CD4-positive, alpha-beta T cell treated with Interleukin-15 for 4 hours (primary cell): ENCODE measurements at regions not wholly inside any gene's neighbourhood (a gene's known extent, or its start where the extent isn't known, plus 50 kb on each side); places are given as distances from the start of the nearest gene placed in this dataset.
"Not testable (repeated sequence)": the region's sequence is repeated elsewhere in the genome, so short reads cannot be mapped to it uniquely, and the experiment has no call there.

Experiments
- DNase-seq: peaks from one replicate; pipeline ENCODE4 v3.0.0-alpha.2; 2020; ENCODE audit warnings: low spot score

DNA sequence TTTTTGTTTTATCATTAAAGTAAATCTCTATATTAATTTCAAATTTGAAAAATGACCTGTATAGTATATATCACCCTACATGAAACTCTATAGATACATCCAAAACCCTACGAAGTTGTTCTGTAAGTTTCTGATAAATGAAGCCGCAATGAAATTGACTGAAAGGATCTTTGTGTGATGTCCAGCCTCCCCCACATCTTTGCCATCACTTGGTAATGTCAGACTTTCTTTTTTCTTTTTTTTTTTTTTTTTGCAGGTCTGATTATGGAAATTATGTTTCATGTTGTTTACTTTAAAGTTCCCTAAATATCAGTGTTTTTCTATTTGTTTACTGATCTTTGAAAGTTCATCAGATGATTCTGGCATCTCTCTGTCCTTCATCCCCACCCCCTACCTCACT is 155.6 kb upstream of the CDH4 start:
- no peak for DNase-seq

DNA sequence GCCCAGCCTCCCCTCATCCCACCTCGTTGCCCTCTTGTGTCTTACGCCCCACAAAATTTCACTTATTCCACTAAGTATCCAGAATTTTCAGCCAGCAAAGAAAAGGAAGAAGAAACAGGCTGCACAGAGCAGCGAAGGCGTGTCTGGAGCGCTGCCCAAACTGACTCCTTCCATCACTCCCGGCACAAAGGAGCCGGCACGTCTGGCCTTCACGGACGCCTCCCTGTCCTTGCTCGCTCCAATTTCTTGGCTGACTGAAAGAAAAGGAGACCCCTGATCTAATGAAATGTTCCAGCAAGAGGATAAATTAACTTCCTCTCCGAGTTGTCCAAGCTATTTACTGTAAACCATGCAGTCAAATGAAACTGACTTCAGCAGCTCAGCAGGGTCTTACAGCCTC is 152.3 kb upstream of the CDH4 start:
- DNase-seq: no peak

DNA sequence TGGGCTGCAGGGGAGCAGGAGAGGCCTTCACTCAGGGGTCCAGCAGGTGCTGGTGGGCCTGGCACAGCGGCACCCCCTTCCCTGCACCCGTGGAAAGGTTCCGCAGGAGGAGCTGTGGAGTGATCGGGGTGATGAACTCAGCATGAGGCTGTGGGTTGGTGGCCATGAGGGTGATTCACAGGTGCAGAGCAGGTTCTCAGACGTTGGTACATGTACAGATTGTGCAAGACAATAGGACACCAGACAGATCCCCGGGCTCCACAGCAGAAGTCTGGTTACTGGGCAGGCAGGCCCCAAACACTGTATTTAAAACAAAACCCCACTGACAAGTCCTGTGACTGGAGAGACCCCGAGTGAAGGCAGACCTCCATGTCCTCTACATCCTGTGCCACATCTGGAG is 151.6 kb upstream of the CDH4 start:
- no peak for DNase-seq

DNA sequence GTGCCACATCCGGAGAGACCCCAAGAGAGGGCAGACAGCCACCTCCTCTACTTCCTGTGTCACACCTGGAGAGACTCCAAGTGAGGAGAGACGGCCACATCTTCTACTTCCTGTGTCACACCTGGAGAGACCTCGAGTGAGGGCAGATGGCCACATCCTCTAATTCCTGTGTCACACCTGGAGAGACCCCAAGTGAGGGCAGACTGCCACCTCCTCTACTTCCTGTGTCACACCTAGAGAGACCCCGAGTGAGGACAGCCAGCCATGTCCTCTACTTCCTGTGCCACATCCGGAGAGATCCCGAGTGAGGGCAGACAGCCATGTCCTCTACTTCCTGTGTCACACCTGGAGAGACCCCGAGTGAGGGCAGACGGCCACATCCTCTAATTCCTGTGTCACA is 150.7 kb upstream of the CDH4 start:
- DNase-seq: not testable (repeated sequence)

DNA sequence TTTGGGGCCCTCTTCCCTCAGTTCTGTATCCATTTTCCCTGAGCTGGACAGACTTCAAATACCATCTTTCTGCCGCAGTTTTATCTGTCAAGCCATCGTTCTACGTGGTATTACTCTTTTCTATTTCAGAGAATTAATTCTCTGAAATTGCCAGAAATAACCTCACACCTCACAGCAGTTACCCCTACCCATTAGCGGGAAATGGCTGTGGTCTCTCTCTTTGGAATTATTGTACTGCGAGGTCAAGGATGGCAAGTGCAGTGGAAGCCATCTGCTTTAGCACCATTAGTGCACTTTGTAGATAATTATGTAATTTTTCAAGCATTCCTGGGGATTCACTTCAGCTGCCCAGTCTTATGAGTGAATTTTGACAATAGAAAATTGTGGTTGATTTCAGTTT is 147.8 kb upstream of the CDH4 start:
- no peak for DNase-seq

DNA sequence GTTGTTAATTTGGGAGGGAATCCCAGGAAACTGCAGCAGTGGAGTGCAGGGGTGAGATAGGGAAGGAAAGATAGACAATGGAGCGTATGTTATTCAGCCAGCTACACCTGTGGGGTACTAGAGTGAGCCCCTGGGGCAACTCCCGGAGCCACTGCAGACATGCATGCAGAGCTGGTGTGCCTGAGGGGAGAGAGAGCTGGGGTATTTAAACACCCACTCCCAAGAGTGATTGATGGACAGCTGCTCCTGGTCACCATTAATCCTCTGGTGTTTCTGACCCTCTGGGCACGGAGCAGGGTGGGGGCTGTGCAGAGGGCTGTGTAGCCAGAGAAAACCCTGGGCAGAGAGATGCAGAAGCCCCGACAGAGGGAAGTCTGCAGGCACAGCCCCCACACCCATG is 146.7 kb upstream of the CDH4 start:
- no peak for DNase-seq

DNA sequence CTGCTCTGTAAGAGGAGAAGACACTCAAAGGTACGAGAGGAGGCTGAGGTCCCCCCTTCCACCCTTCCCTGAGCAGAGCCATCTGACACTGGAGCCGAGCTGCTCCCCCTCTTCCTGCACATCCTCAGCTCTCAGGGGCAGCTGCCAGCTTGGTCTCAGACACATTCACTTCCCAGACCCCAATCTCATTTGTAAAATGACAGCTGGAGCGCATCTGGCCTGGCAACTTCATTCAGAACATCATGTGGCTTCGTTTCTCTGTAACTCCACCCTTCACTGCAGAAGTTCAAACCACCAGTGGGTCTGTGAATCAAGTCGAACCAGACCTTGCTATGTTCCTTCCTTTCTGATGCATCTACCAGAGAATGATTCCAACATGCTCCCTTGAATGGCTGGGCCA is 145.6 kb upstream of the CDH4 start:
- no peak for DNase-seq

DNA sequence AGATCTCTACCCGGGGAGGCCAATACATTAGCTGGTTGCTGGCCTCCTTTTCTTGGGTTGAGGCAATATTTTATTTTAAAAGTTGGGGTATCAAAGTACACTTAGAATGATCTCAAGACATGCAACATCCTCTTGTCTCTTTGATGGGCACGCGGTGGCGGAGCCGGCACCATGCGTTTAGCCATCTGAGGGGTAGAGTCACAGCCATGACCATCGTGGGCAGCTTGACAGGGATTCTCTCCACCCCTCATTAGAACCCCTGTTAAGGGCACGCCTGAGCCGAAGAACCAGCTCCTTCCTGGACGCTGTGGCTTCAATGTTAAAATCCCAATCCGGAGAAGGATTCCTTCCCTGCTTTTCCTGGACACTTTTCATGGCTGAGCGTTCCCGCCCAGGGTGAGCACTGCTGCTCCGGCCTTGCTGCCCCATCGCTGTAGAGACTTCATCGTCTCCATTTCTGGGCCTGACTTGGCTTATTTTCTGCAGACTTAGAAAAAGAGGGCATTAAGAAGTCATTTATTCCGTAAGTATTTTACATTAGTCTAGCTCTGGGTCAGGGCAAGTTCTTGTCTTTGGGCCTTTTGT is 142.7 kb upstream of the CDH4 start:
- DNase-seq: no peak

DNA sequence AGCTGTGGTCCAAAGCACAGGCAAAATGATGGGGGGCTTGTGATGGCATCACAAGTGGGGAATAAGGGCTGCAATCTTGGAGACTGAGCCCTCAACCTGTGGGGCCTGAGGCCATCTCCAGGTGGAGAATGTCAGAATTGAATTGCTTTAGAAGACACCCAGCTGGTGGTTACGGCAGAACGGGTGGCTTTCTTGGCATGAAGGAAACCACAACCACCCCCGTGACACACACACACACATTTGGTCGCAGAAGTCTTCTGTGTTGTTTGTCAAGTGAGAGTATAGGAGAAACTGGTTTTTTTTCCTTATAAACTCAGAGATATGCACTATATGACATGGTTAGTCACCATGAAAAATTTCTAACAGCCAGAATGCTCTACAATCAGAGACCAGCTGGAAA is 139.5 kb upstream of the CDH4 start:
- no peak for DNase-seq

DNA sequence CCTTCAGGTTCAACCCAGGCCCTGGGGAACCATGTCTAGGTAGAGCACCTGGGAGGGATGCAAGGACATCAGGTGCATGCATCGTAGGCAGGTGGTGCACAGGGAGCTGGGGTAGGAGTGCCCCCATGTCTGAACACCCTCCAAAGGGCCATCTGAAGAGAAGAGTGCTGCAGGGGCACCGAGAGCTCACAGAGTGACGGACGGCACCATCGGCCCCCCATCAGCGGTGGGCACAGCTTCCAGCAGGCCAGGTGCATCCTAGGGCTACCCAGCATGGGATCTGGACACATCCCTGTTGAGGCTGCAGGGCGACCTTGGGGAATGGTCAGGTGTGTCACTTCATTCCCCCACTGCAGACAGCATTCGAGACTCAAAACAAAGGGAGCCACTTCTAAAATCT is 138.3 kb upstream of the CDH4 start:
- DNase-seq: no peak

DNA sequence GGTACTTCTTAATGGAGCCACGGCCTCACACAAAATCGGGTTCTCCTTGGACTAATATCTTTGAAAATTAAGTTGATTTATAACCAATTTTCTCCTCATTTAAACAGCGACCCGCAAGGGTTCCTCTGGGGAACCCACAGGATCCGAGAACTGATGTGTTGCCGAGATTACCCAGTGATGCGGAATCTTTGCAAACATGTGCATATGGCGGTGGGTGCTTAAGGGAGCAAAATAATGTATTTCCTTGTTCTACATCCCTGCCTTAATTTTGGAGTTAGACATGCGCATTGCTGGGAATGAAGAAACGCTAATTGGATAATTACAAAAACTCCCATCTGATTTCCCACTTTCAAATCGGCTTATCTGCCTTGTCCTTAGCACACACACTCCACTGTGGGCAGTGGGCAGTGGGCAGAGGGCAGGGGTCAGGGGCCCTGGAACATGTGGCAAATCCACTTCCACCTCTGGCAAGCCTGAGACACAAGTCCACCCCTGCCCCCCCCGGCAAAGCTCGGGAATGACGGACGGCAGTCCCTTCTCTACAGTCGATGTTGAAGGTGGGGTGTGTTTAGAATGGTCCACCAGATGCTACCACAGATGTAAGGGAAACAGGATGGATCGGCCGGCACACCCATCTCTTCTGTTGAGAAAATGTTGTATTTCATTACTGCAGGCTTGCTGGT is 137.4 kb upstream of the CDH4 start:
- no peak for DNase-seq

DNA sequence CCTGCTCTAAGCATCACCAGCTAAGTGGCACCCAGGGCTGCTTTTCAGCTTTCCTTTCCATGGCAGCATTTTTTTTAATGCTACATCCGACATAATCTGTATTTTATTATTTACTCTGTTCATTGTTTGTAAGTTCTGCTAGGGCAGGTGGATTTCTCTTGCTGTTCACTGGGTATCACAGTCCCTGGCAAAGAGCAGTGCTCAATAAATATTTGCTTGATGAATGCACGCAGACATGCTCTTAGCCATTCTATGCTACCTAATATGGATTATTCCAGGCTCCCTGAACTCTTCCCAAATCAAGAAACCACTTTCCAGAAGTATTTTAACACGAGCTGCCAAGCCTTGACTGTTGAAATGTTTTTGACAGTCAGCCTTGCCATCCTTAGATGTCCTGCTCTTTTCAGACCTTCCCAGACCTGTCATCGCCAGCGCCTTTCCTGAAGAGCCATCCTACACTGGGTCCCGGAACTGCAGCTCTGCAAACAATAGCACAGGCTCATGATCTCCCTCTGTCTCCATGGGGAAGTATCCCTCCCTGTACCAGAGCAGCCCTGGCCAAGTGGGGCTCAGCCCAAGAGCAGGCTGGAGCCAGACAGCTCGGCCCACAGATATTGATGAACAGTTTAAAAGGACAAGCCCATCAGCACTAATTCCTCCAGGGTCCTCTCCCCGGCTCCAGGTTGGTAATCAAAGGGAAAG is 136.5 kb upstream of the CDH4 start:
- no peak for DNase-seq

DNA sequence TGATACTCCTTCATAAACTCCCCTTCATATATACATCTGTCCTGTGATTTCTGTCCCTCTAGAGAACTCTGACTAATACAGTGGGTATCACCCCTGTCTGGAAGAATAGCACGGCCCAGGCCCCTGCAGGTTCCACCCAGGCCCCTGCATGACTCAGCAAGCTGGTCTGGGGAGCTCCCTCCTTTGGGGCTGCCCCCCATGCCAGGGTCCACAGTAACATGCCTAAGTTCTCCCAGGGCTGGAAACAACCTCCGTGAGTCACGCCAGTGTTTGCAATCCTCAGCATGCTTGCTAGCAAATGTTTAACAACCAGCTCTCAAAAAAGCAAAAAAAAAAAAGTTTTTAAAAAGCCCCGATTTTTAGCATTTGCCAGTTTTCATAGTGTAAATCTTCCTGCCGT is 134.3 kb upstream of the CDH4 start:
- no peak for DNase-seq

DNA sequence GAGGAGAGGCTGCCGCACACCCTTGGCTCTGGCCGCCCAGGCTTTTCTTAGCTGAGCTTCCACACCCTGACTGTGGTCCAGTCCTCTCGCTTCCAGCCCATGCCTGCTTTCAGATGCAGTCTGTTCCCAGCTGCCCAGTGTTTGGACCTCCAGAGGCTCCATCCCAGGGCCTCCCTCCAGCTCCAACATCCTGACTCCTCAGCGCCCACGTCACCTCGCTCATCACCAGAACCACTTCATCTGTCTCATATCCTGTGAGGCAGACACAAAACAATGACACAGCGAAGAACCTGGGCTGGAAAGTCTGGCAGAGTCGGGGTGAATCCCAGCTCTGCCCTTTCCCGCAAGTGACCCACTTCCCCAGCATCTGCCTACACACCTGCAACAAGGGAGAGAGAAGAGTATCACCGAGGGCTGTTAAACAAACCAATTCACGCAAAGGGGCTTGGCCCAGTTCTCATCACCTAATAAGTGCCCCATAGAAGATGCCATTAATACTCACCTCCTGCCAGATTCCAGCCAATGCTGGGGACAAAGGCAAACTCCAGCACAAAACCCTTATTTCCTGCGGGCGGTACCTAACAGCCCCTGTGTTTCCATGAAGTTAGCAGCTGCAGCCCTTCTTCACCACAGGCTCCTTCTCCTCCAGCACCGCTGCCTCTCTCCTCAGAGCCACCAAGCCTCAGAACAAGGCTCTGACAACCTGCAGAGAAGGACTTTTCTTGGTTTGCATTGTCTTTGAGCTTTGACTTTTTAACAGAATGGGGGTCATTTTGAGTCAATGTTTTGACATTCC is 133.4 kb upstream of the CDH4 start:
- no peak for DNase-seq

DNA sequence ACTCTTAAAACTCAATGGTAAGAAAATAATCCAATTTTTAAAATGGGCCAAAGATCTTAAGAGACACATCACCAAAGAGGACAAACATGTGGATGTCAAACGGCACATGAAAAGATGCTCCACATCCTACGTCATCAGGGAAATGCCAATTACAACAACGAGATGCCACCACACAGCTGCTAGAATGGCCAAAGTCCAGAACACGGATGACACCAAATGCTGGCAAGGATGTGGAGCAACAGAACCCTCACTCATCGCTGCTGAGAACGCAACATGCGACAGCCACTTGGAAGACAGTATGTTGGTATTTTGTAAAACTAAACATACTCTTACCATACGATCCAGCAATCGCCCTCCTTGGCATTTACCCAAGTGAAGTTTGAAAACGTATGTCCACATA is 132.8 kb upstream of the CDH4 start:
- DNase-seq: no peak

DNA sequence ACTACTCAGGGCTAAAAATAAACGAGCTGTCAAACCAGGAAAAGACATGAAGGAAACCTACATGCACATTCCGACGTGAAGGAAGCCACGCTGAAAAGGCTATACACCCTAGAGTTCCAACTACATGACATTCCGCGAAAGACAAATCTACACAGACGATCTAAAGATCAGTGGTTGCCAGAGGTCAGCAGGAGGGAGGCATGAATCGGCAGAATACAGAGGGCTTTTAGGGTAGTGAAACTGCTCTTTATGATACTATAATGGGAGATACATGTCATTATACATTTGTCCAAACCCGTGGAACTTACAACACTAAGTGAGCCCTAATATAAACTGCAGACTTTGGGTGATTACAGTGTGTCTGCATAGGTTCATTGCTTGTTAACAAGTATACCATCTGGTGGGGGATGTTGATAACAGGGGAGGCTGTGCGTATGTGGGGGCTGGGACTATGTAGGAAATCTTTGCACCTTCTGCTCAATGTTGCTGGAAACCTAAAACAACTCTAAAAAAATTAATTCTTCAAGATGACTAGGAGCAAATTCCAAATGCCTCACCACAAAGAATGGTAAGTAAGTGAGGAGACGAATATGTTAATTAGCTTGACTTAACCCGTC is 132.2 kb upstream of the CDH4 start:
- no peak for DNase-seq

DNA sequence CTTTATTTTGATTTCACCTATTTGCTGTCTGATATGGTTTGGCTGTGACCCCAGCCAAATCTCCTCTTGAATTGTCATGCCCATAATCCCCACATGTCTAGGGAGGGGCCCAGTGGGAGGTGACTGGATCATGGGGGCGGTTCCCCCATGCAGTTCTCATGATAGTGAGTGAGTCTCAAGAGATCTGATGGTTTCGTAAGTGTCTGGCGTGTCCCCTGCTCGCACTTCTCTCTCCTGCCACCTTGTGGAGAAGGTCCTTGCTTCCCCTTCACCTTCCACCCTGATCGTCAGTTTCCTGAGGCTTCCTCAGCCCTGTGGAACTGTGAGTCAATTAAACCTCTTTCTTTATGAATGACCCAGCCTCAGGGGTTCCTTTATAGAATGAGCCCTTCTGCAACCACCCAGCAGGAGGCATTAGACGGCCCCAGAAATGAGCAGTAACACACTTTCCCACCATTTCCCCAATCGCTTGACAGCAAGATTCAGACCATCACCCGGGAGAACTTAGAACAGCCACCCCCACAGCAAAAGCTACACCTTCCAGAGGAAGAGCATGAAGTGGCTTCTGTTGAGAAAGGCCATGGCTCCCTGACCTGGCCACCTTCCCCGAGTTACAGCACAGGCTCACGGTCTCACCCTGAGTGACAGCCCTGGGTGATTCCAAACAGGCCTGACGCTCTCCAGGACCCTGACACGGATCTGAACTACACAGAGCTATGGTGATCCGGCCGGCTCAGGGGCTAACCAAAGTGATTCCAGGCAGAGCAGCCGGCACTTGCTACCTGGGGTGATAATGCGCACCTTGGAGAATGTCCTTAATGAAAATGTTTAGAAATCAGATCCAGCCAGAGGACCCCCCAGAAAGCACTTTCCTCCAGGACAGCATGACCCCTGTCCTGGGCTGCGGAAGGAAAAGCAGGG is 131.2 kb upstream of the CDH4 start:
- no peak for DNase-seq

DNA sequence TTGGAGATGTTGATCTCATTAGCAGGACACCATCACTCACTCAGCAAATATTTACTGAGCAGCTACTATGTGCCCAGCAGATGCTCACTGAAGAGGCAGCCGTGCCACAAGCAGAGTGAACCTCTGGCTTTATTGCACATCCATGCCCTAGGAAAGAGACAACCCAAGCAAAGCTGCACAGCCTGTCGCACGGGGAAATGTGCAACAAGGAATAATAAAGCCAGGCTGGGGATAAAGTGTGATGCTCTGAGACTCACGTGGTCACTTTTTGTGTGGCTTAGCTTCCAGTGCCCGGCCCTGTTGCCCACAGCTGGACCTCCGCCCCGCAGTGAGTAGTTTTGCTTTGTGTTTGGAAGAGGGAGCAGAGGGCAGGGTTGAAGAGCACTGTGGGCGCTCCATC is 130.4 kb upstream of the CDH4 start:
- no peak for DNase-seq

DNA sequence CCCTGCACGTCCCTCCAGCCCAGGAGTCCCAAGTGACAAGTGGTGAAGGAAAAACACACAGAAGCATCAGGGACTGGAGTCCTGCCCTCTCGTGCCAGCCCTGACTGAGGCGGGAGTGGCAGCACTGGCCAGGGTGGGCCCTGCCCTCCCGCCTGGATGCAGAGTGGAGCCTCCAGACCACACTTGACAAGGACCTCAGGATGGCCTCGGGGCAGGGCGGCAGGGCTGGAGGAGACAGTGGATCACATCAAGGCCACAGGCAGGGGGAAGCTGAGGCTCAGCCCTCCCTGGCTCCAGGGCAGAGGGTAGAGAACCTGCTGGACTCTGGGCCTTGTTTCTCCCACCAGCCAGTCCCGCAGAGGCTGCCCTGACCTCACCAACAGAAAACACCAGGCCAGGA is 128.8 kb upstream of the CDH4 start:
- DNase-seq: no peak

DNA sequence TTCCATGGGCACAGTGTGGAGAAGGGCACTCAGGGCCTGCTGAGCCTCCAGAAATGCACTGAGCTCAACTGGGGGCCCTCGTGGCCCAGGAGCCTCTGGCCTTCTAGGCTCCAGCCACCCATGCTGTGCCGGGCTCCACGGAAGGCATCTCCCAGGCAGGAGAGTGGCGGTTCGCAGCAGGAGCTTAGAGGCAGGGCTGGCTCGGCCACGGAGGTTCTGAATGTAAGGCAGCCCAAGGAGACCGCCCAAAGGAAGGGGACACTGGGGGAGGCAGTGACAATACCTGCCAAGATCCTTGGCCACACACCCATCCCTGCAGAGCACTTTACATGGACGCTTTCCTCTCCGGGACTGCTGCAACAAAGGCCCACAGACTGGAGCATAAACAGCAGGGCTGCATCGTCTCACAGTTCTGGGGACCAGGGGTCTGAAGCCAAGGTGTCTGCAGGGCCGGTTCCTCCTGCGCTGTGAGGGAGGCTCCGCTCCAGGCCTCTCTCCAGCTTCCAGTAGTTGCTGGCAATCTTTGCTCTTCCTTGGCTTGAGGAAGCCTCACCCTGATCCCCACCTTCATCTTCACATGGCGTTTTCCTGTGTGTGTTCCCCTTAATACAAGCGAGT is 128.2 kb upstream of the CDH4 start:
- no peak for DNase-seq

DNA sequence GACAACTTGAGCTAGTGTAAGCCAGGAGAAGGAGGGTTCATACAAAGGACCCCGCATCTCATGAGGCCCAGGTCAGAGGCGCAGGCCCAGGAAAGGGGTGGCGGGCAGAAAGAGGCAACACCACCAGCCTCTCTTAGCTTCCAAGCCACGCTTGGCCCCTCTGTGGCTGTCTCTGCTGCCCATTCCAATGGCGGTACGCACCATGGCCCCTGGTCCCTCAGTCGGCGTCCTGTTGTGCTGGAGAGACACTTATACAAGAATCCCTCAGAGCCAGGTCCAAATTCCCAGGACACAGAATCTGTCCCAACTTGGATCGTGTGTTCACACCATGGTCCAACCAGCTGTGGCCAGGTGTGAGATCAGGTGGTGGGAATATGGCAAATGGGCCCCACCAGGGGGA is 127.0 kb upstream of the CDH4 start:
- DNase-seq: no peak
